Activated effector memory CD4-positive, alpha-beta T cell treated with anti-CD3 and anti-CD28 coated beads, Interleukin-2, amount 50 U/mL, for 16 hours (primary cell): ENCODE measurements at regions not wholly inside any gene's neighbourhood (a gene's known extent, or its start where the extent isn't known, plus 50 kb on each side); places are given as distances from the start of the nearest gene placed in this dataset.

Source experiments
- DNase-seq: peaks from one replicate; pipeline ENCODE4 v3.0.0-alpha.2; 2020

DNA sequence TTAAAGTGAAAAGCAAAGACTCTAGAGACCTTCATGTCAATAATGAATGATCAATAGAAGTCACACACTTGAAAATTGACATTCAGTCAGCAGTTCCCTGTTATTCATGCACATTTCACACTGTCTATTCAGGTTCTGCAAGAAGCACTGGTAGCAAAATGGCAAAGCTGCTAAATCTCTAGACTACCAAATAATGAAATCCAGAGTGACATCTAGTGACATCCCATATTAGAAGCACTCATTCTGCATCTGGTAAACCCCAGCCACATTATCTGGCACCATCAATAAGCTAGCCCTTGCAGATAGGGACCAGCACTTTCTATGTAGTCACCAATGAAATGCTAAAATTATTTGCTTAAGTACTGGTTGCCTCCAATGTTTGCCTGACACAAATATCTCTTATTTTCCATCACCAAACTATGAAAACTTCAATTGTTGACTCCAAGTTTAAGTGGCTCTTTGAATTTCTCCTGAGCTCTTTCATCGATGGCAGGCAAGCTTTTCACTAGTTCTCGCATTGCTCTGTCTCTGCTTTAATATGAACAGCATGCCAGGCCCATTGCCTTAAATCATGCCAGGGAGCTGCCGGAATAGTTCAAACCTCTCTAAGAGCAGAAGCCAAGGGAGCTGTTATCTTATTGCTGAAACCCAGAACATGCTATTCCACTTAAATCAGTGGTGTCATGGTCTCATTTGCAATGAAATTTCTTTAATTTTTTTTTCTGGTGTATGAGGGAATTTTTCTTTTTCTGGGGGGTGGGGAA lies 409.9 kb downstream of the MZT1 start:
- no peak for DNase-seq

DNA sequence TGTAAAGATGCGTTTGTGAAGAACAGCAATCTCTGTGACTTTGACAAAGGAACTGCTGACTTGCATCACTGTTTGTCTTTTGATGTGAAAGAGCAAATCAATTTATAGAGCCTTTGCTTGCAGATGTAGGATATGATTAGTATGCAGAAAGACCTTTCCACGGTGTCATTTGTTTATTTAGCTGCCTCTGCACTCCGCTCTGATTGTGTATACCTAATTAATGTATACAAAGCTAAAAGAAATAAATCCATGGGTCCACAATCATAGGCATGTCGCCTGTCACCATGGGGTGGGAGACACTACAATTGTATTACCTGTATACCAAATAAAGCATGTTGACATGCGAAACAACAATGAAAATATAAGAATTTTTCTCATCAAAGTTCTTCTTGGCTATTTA lies 410.7 kb downstream of the MZT1 start:
- DNase-seq = no peak

DNA sequence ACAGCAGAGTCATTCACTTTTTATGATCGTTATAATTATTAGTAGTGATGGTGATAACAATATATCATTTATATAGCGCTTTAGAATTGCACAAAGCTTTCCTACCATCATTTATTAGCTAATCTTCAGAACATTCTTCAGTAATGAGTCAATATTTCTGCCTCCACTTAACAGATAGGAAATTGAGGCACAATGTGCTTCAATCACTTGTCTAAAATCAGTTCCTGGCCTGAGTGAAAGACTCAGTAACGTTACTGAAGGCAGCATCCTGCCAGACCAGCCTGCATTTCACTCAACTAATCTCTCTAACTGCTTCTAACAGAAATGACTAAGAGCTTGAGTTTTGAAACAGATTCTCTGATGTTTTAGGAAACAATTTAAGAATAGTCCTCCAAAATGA lies 412.1 kb downstream of the MZT1 start:
- no peak for DNase-seq

DNA sequence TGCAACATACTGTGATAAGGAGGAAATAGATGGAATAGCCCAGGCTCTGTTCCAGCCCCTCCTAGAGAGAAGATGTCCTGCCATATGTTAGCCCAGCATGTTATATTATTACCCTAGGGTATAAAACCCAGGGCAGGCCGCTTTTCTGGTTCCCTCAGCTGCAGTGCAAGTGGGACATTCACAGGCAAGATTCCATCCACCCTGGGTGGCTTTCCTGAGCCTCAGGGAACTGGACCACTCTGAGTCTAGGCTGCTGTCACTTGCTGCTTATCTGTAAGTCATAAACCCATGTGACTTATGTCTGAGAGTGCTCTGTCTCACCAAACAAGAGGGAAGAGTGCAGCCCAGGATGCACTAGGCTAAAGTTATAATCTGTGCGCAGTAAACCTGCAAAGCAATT lies 413.2 kb downstream of the MZT1 start:
- no peak for DNase-seq

DNA sequence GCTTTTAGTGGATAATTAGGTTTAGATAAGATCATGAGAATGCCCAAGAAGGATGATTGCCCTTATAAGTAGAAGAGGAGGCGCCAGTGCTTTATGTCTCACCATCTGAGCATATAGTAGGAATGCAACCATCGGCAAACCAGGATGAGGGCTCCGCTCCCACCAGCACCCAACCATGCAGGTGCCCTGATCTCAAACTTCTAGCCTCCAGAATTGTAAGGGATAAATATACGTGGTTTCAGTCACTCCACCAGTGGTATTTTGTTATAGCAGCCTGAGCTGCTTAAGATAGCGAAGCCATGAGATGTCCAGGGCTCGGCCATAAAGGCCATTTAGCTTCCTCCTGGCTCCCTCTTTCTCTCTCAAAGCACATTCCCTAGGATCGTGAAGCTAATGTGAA lies 413.9 kb downstream of the MZT1 start:
- no peak for DNase-seq

DNA sequence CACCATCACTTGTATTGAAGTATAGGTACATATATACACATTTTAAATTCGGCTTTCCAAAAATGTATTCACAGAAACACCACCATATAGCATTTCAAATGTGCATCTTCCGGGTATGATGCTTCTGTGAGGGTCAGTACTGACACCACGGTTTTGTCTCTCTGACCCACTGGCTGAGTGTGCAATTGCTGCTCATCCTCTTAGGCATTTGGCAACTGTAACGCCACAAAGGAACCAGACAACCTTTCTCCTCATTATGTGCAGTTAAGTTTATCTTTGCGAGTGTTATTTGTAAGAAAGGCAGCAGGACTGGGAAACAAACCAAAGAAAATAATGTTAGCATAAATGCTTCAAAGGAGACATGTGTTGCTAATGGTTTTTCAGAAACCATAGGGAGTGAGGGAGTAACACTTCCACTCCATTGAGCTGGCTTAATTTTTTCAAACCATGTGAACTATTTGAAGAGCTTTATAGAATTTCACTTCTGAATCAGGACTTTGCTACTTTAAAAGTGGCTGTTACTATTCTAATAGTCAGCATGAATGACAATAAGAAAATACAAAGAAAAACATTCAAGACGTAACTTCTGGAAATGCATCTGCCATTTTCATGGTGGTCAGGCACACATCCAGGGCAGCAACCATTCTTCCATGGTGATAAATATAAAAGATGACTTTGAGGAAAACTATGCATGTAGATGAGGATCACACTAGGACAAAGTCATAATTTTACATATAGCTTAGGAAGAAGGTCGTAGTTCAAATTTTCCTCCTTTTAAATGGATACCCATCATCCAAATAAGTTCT lies 423.3 kb downstream of the MZT1 start:
- DNase-seq = no peak

DNA sequence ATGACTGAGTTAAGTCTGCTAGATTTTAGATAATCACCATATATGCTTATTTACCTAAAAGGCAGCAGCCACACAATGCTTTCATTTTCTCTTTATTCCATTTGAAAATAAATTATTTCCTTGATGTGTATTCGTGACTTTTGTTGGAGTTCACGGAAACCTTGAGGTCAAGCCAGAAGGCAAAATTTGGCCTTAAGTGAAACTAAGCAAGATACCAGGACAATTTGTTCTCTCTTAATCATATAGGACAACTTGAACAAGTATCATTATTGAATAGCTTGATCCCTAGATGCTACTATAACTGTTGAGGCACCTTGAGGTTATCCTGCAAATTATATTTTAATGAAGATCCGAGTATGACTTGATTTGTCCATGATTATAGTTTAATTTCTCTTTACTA lies 429.2 kb upstream of the DACH1 start:
- no peak for DNase-seq

DNA sequence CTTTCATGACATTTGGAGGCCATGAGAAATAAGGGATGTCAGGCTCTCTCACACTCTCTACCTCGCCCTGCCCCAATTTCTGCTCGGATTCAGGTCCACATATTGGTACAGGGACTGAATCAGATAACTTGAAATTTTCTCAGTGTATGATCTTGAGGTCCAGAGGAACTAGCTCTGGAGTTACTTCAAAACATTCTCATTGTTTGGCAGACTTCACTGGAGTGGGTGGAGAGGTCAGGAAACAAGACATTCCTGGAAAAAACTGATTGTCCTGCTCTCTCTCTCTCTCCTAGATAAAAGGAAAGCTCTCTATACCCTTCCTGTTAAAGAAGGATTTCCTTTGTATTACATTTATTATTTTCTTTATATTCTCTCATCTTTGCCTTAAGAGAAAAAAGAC lies 428.1 kb upstream of the DACH1 start:
- DNase-seq = no peak

DNA sequence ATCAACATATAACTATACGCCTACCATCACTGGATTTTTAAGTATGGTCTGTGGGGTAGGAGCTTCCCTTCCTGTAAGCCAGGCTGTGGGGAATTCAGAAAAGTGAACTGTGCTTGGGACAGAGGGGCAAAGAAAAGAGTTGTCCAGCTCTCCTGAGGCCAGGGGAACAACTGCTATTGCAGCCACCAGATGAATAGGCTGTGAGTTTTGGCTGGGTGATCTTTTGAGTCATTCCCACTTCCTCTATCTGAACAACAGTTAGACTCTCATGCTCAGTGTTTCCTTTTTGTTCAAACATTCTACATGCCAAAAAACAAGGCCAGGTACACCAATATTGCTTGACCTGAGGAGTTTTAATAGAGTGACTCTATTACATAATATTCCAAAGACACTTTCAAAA lies 426.2 kb upstream of the DACH1 start:
- no peak for DNase-seq

DNA sequence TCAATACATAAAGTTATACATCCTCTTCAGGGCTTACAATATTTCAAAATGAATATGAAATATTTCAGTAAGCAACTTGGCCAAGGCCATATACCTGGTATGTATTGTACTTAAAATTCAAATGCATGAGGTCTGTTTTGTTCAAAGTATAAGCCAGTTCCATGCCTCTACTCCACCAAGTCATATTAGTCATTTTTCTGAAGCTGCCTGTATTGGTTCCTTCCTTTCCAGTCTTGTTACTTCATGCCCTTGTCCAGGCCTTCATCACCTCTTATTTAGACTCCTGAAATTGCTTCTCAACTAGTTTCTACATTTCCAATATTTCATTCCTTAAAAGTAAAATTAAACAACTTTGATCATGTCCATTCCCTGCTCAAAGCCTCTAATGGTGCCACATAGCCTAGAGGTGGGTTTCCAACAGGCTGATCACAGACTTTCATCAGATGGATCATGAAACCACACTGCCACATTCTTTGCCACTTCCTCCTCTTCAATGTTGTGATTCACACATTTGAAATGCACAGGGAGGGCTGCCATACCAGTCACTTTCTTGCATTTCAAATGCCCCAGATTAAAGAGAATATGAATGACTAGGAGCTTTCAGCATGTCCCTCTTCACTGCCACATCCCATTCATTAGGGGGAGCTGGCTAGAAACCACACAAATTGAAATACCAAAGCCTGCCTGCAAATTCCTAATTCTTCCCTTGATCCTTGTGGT lies 424.1 kb upstream of the DACH1 start:
- DNase-seq = no peak

DNA sequence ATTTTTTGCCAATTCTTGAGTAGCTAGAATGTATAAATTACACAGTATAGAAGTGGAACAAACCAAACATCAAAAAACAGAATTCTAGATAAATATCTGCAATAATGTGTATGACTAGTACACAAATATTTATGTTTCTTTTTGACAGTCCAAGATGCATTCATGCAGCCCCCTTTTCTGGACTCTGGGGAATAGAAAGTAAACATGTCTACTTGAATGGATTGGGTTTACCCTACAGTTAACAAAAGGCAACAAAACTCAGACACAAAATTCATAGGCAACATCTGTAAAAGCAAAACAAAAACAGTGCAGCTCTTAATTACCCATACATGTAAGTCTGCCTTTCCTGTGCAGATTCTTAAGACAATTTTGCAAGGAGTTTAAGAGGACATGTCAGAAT lies 419.4 kb upstream of the DACH1 start:
- DNase-seq = no peak

DNA sequence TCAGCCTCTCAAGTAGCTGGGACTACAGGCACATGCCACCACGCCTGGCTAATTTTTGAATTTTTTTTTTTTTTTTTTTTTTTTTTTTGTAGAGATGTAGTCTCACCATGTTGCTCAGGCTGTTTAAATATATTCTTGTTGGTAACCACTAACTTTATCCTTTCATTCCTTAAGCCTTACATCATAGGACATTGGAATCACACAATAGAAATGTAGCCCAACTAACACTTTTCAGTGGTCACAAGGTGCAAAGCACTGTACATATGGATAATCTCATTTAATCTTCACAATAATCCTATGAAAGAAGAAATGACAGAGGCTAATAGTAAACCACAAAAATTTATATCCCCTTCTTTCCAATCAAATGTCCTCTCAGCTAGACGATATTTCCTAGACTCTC lies 417.8 kb upstream of the DACH1 start:
- DNase-seq = no peak

DNA sequence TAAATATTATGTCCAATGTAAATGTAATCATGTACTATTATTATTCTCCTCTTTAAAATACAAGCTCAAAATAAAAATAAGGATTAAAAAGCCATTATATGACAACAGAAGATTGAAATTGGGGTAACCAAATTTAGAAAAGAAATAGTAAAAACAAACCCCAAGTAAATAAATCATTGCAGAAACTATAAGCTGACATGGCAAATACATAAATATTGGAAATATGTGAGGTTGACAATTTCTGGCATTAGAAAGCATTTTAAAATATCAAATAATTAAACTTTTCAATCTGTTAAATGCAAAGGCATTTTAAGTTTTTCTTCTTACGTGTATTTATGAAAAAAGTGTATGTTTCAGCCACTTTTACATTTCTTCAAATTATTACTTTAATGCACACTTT lies 394.7 kb upstream of the DACH1 start:
- no peak for DNase-seq

DNA sequence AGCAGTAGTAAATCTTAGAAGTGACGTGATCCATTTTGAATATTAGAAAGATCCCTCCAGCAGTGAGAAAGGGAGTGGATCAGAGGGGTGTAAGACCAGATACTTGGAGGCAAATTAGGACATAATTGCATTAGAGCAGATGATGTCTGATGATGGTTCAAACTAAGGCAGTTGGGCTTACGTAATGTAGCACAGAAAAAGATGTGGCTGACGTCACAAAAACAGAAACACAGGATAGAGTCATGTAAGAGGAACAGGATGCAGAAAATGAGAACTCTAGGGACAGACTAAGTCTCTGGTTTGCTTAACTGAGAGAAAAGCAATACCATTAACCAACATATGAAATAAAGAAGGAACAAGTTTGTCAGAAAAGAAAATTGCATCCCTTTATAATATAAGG lies 392.5 kb upstream of the DACH1 start:
- DNase-seq = no peak

DNA sequence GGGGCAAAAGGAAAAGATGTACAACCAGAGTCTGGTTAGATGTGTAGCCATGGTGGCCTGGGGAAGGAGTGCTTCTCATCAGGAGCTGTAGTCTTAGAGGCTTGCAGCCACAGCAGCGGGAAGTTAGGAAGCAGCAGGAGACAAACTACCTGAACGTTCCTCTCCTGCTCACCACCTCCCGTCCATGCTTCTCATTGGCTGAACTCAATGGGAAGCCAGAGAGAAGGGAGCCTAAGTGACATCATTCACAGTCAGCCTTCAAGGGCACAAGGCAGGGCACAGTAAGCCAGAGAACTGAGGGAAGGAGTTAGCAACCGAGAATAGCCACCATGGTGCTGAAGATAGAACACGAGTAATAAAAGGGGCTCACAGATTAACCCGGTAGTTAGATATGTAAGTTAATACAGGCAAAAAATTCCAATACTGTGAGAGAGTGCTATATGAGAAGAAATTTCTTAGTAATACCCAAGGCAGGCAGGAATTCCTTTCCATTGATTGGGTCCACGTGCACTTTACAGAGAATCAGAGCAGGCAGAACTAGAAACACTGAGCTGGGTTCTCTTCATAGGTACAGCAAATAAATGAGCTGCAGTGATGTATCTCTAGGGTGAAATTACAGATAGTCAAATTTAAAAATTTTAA lies 391.5 kb upstream of the DACH1 start:
- DNase-seq = no peak

DNA sequence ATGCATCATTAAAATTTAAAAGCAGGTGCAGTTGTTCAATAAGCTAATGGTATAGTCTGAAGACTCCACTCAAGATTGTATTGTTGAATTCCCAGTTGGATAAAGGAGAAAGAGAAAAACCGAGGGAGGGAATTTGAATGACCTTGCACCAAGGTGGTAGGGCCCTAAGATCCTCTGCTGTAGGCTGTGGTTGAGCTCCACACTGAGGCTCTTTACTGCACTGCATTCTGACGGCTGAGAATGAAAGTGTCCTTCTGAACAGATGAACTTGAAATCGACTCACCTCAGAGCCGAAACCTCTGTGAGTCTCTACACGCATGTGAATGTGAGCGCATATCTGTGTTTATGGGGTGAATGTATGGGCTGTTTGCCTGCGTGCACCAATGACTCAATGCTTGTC lies 388.9 kb upstream of the DACH1 start:
- no peak for DNase-seq

DNA sequence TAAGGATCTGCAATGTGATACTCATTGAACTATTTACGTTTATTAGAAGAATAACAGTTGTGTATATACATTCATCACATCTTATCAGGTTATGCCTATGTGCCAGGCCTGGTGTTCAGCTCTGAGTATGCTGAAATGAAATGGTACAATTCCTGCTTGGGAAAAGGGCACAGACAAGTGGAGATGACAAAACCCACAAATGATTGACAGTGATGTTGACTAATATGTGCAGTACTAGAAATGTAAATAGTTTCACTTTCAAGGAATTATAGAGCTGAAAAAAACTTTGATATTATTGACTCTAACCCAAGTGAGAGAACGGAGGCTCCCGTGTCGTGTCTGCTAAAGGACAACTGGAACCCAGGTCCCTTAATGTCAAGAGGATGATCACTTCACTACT lies 386.8 kb upstream of the DACH1 start:
- DNase-seq = no peak

DNA sequence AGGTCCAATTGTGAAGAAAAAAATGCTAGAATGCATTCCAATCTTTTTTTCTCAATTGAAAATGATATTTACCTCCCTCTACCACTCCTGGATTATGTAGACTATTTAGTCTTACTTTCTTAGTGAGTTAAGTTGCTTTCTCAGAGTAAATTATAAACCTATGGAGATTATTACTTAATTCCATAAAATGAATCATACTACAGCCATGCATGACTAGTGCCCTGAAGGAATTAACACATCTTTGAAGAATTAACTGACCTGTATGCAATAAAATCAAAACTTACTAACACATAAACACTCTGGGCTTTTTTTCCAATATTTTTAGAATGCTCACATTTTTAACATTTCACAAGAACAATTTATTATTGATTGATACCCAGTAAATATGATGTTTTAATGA lies 379.4 kb upstream of the DACH1 start:
- no peak for DNase-seq

DNA sequence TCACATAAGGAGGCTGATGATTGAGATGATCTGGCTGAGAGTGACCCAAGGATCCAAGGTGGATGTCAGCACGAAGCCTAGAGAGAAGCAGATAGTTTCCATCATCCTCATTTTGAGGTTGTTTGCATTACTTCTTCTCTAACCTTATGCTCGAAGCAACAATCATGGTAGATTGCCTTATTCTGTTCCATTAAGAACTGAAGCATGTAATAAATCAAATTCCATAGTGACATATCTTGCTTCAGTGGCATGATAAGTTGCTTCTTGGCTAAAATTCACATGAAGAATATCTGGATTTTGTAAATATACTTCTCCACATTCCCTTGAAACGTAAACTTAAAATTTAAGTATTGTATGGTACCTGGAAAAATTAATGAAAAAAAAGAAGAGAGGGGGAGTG lies 377.8 kb upstream of the DACH1 start:
- DNase-seq = no peak

DNA sequence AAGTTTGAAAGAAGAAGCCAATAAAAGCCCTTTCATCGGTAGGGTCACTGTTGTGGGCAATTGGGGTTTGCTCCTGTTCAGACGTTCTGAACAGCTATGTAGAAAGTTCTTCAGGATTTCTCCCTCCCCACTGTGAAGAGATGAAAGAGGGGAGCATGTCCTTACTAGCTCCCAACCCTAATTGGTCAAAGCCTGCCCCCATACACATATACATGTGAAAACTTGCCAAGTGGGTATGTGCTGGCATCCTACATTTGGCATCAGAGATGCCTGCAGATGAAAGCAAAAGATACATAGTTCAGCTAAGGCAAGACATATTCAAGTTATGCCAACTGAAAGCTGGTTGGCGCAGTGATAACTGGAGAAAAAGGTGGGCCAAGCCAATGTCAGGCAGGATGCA lies 363.1 kb upstream of the DACH1 start:
- no peak for DNase-seq

DNA sequence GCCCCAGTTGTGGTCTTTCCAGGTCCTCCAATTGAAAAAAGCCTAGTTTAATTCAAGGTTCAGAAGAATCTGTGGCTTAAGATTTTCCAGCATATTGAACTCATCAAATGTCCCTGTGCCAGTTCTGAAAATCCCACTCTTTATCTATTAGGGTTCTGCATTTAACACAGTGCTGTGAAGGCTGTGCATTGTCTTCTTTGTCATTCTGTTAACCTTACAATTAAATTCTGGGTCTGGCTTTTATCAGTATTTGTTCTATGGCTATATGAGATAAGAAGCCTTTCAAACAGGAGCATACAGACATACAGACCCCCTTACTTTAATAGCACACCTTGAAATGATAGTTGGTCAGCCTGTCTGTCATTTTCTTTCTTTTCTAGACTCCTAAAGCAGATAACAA lies 362.1 kb upstream of the DACH1 start:
- DNase-seq = no peak

DNA sequence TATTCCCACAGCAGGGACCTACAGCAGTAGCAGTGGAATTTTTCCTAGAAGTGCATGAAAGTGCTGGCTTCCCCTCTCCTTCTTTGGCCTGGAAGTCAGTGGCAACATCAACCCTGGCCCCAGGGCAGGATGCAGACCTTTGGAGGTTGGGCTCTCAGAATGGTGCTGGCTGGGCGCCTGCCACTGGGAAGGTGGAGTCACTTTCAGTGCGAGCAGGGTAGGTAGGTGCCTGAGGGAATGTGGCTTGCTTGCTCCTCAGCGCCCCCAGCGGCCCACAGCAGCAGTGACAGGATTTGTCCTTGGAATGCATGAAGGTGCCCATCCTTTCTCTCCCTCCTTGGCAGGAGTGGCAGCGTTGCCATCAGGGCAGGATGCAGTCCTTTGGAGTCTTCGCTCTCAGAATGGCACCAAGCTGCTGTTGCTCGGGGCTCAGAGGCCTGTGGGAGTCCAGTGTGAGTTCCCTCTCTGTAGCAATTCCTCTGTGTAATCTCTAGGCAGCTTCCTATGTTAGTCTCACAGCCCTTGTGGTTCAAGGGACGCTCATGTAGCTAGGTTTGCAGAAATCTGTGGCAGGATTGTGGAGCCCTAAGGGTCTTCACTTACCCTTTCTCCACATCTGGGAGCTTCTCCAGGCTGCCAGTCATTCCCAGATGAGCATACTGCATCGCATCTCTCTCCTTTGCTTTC lies 354.4 kb upstream of the DACH1 start:
- DNase-seq = no peak

DNA sequence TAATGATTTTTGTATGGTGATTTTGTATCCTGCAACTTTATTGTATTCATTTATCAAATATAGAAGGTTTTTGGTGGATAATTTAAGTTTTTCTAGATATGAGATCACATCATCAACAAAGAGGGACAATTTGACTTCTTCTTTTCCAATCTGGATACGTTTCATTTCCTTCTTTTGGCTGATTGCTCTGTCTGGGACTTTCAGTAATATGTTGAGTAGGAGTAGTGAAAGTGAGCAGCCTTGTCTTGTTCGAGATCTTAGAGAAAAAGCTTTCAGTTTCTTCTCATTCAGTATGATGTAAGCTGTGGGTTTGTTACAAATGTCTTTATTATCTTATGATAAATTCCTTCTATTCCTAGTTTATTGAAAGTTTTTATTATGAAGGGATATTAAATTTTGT lies 352.0 kb upstream of the DACH1 start:
- no peak for DNase-seq
